CD4-positive, alpha-beta T cell (primary cell): ENCODE measurements at regions not wholly inside any gene's neighbourhood (a gene's known extent, or its start where the extent isn't known, plus 50 kb on each side); places are given as distances from the start of the nearest gene placed in this dataset.

Experiments
- ATAC-seq: fragments of 200-7000 bp; cut with Tn5 transposase; one replicate; pipeline ENCODE4 v1.10.0; 2022; ENCODE audit warnings: mild to moderate bottlenecking; ENCODE audit not compliant: poor library complexity
- CTCF ChIA-PET: fragments of 350-600 bp; sonication (Branson Sonifier 250); formaldehyde crosslinking; loops from one replicate; lab custom pipeline; 2021; ENCODE audit warnings: antibody characterized with exemption, inconsistent platforms; lab: Charles Lee
- POLR2A ChIA-PET: fragments of 350-600 bp; sonication (Branson Sonifier 250); formaldehyde crosslinking; loops from one replicate; lab custom pipeline; 2021; ENCODE audit warnings: antibody characterized with exemption, inconsistent platforms; lab: Charles Lee
- DNase-seq, 14 experiments: peaks; one replicate each; pipeline ENCODE4 v3.0.0-alpha.2; 2013 to 2020; ENCODE audit warnings: mixed read lengths in 2 of 14
- H3K27ac ChIP-seq, 2 donors: one replicate each; pipeline versions ENCODE4 v1.5.1 to v1.7.0; 2013; ENCODE audit warnings: low read length in 2 of 2, low read depth in 1 of 2, mild to moderate bottlenecking in 1 of 2
- H3K27me3 ChIP-seq, 2 experiments: 1 replicate in 1 of 2; 2 replicates in 1 of 2; pipeline versions ENCODE4 v1.6.1 to v1.7.0; 2013; ENCODE audit warnings: low read length in 2 of 2, control low read depth in 1 of 2, mild to moderate bottlenecking in 1 of 2, moderate library complexity in 1 of 2; ENCODE audit not compliant: insufficient read depth in 2 of 2, control insufficient read depth in 1 of 2
- H3K36me3 ChIP-seq: one replicate; pipeline ENCODE4 v1.6.1; 2013; ENCODE audit warnings: low read length, control low read depth; ENCODE audit not compliant: insufficient read depth
- H3K4me1 ChIP-seq: one replicate; pipeline ENCODE4 v1.6.1; 2013; ENCODE audit warnings: low read length, control low read depth; ENCODE audit not compliant: insufficient read depth
- H3K4me3 ChIP-seq: one replicate; pipeline ENCODE4 v1.5.1; 2013; ENCODE audit warnings: mild to moderate bottlenecking, low read length, moderate library complexity
- H3K9me3 ChIP-seq, 2 experiments: 1 replicate in 1 of 2; 2 replicates in 1 of 2; pipeline versions ENCODE4 v1.6.1 to v1.7.0; 2013; ENCODE audit warnings: low read length in 2 of 2, mild to moderate bottlenecking in 2 of 2, control low read depth in 1 of 2, moderate library complexity in 1 of 2; ENCODE audit not compliant: control insufficient read depth in 1 of 2, insufficient read depth in 1 of 2
- H3K27ac Mint-ChIP-seq: one replicate; pipeline ENCODE4 v1.8.0; 2020; ENCODE audit warnings: mixed read lengths
- H3K27me3 Mint-ChIP-seq: one replicate; pipeline ENCODE4 v1.8.0; 2021; ENCODE audit warnings: mixed read lengths
- H3K36me3 Mint-ChIP-seq: one replicate; pipeline ENCODE4 v1.8.0; 2021; ENCODE audit warnings: low read depth, mixed read lengths
- H3K4me1 Mint-ChIP-seq: one replicate; pipeline ENCODE4 v1.8.0; 2021; ENCODE audit warnings: low read depth, mixed read lengths
- H3K4me3 Mint-ChIP-seq: one replicate; pipeline ENCODE4 v1.8.0; 2020; ENCODE audit warnings: mild to moderate bottlenecking, mixed read lengths
- H3K9me3 Mint-ChIP-seq: one replicate; pipeline ENCODE4 v1.8.0; 2020; ENCODE audit warnings: mixed read lengths
- CTCF ChIP-seq: fragments of 200-600 bp; IDR thresholded peaks from one replicate; pipeline ENCODE4 v1.8.0; 2022; ENCODE audit warnings: antibody characterized with exemption, mild to moderate bottlenecking
- intact Hi-C, 2 experiments: fragments of 100-400 bp; cut with DNase I in 1 of 2; cut with micrococcal nuclease in 1 of 2; formaldehyde crosslinking; loops; one replicate each; pipeline versions ENCODE4 v1.15.1 to v1.9.0; 2023 to 2025; cut with DNase I, micrococcal nuclease

GRCh38 chr4:45985038-45985437 is 138.8 kb downstream of the GABRG1 start:
- Mint-ChIP-seq H3K4me1 (no peaks in the 10 kb centered on the region), H3K36me3 (no peaks in the 10 kb centered on the region), H3K27me3 (no peaks in the 10 kb centered on the region), H3K9me3 (peaks cover 10% of the 10 kb centered on the region), H3K27ac (no peak overlapping the region), H3K4me3 (no peak overlapping the region)
- intact Hi-C loops: no loop called here
- CTCF ChIA-PET: no interaction called here
- H3K9me3 ChIP-seq: peaks cover 0 to 4% of the 10 kb centered on the region in 2 experiments
- TF ChIP-seq CTCF: no peak
- H3K4me1 ChIP-seq: no peaks in the 10 kb centered on the region
- DNase-seq (no peak), ATAC-seq (no peak)
- H3K36me3 ChIP-seq: no peaks in the 10 kb centered on the region
- H3K27ac ChIP-seq: no peak overlapping the region
- H3K4me3 ChIP-seq: no peak overlapping the region
- no peaks in the 10 kb centered on the region for H3K27me3 ChIP-seq
- POLR2A ChIA-PET: no interaction called here

GRCh38 chr4:45971108-45971507 is 152.7 kb downstream of the GABRG1 start:
- Histone ChIP-seq H3K27ac (no peak overlapping the region), H3K36me3 (no peaks in the 10 kb centered on the region), H3K9me3 (peaks cover 0 to 4% of the 10 kb centered on the region in 2 experiments), H3K27me3 (no peaks in the 10 kb centered on the region), H3K4me1 (no peaks in the 10 kb centered on the region), H3K4me3 (no peak overlapping the region)
- ChIA-PET CTCF (no interaction called here), POLR2A (no interaction called here)
- ATAC-seq (no peak), DNase-seq (no peak)
- Mint-ChIP-seq H3K27ac (no peak overlapping the region), H3K4me3 (no peak overlapping the region), H3K4me1 (no peaks in the 10 kb centered on the region), H3K9me3 (peaks cover 19% of the 10 kb centered on the region), H3K27me3 (no peaks in the 10 kb centered on the region), H3K36me3 (no peaks in the 10 kb centered on the region)
- TF ChIP-seq CTCF: no peak
- intact Hi-C loops: no loop called here

- Mint-ChIP-seq H3K27ac (no peak overlapping the region), H3K4me1 (no peaks in the 10 kb centered on the region), H3K4me3 (no peak overlapping the region), H3K36me3 (no peaks in the 10 kb centered on the region), H3K9me3 (peaks cover 5% of the 10 kb centered on the region), H3K27me3 (no peaks in the 10 kb centered on the region)
- CTCF ChIA-PET: no interaction called here
- DNase-seq (no peak), ATAC-seq (no peak)
- no peak overlapping the region for H3K27ac ChIP-seq
- H3K4me3 ChIP-seq: no peak overlapping the region
- POLR2A ChIA-PET: no interaction called here
- no peaks in the 10 kb centered on the region for H3K27me3 ChIP-seq
- no peaks in the 10 kb centered on the region for H3K36me3 ChIP-seq
- no peaks in the 10 kb centered on the region for H3K4me1 ChIP-seq
- no peak for TF ChIP-seq CTCF
- intact Hi-C loops: no loop called here
- H3K9me3 ChIP-seq: no peaks in the 10 kb centered on the region
These were observed 166.5 kb downstream of the GABRG1 start for GRCh38 chr4:45957353-45957752.
